Liver (tissue), 8 donors: ENCODE measurements at regions not wholly inside any gene's neighbourhood (a gene's known extent, or its start where the extent isn't known, plus 50 kb on each side); places are given as distances from the start of the nearest gene placed in this dataset.

ENCODE experiments used
- DNase-seq: peaks from one replicate; pipeline ENCODE4 v3.0.0-alpha.2; 2017; ENCODE audit warnings: low spot score
- H3K27ac ChIP-seq, 2 donors: one replicate each; pipeline ENCODE4 v1.7.0; 2013; ENCODE audit warnings: inconsistent platforms in 2 of 2, low read length in 2 of 2, control low read depth in 1 of 2, low read depth in 1 of 2, mild to moderate bottlenecking in 1 of 2
- H3K27me3 ChIP-seq, 4 donors: one replicate each; pipeline versions ENCODE4 v1.6.1 to v1.7.0; 2013; ENCODE audit warnings: low read length in 3 of 4, inconsistent platforms in 1 of 4, mild to moderate bottlenecking in 1 of 4, moderate library complexity in 1 of 4; ENCODE audit not compliant: control insufficient read depth in 4 of 4, insufficient read depth in 4 of 4
- H3K36me3 ChIP-seq, 4 donors: one replicate each; pipeline versions ENCODE4 v1.6.1 to v1.7.0; 2013; ENCODE audit warnings: low read length in 3 of 4, mild to moderate bottlenecking in 3 of 4, low read depth in 1 of 4, moderate library complexity in 1 of 4; ENCODE audit not compliant: control insufficient read depth in 4 of 4, insufficient read depth in 3 of 4
- H3K4me1 ChIP-seq, 4 donors: one replicate each; pipeline versions ENCODE4 v1.6.1 to v1.7.0; 2013; ENCODE audit warnings: low read length in 3 of 4, mild to moderate bottlenecking in 3 of 4, moderate library complexity in 1 of 4; ENCODE audit not compliant: control insufficient read depth in 4 of 4, insufficient read depth in 4 of 4
- H3K4me3 ChIP-seq, 3 donors: one replicate each; pipeline versions ENCODE4 v1.6.1 to v1.7.0; 2013; ENCODE audit warnings: low read length in 3 of 3, control low read depth in 1 of 3, low read depth in 1 of 3, mild to moderate bottlenecking in 1 of 3
- H3K9ac ChIP-seq, 2 donors: one replicate each; pipeline ENCODE4 v1.7.0; 2013; ENCODE audit warnings: low read length in 2 of 2, mild to moderate bottlenecking in 2 of 2, moderate library complexity in 2 of 2, control low read depth in 1 of 2, low read depth in 1 of 2
- H3K9me3 ChIP-seq, 4 donors: one replicate each; pipeline versions ENCODE4 v1.6.1 to v1.7.0; 2013; ENCODE audit warnings: low read length in 3 of 4; ENCODE audit not compliant: control insufficient read depth in 4 of 4
- ATF3 ChIP-seq: IDR thresholded peaks from 2 replicates; pipeline ENCODE4 v1.6.1; 2016; ENCODE audit warnings: antibody characterized with exemption
- CTCF ChIP-seq: fragments of 150-350 bp; IDR thresholded peaks from 2 replicates; pipeline ENCODE4 v1.5.1; 2017; ENCODE audit warnings: improper control_type of control experiment, low read depth, low read length; ENCODE audit not compliant: missing input control
- EGR1 ChIP-seq, 2 donors: IDR thresholded peaks; 2 replicates each; pipeline ENCODE4 v1.6.1; 2016 to 2018; ENCODE audit warnings: antibody characterized with exemption in 2 of 2, low read depth in 2 of 2
- FOXA1 ChIP-seq: IDR thresholded peaks from 2 replicates; pipeline ENCODE4 v1.6.1; 2016; ENCODE audit warnings: antibody characterized with exemption
- FOXA2 ChIP-seq: IDR thresholded peaks from 2 replicates; pipeline ENCODE4 v1.6.1; 2016; ENCODE audit warnings: antibody characterized with exemption
- GABPA ChIP-seq, 2 donors: IDR thresholded peaks in 1 of 2; conservative IDR thresholded peaks in 1 of 2; 2 replicates each; pipeline ENCODE4 v1.6.1; 2016; ENCODE audit warnings: antibody characterized with exemption in 2 of 2, mild to moderate bottlenecking in 1 of 2, moderate library complexity in 1 of 2
- HNF4A ChIP-seq, 2 donors: conservative IDR thresholded peaks; 2 replicates each; pipeline ENCODE4 v1.6.1; 2016; ENCODE audit warnings: antibody characterized with exemption in 2 of 2, mild to moderate bottlenecking in 2 of 2
- HNF4G ChIP-seq: IDR thresholded peaks from 2 replicates; pipeline ENCODE4 v1.6.1; 2016; ENCODE audit warnings: antibody characterized with exemption
- MAX ChIP-seq: IDR thresholded peaks from 2 replicates; pipeline ENCODE4 v1.6.1; 2016; ENCODE audit warnings: antibody characterized with exemption
- NR2F2 ChIP-seq: IDR thresholded peaks from 2 replicates; pipeline ENCODE4 v1.6.1; 2016; ENCODE audit warnings: antibody characterized with exemption
- REST ChIP-seq: IDR thresholded peaks from 2 replicates; pipeline ENCODE4 v1.6.1; 2016; ENCODE audit warnings: antibody characterized with exemption, mild to moderate bottlenecking
- RXRA ChIP-seq, 2 donors: IDR thresholded peaks; 2 replicates each; pipeline ENCODE4 v1.6.1; 2017 to 2018; ENCODE audit warnings: antibody characterized with exemption in 2 of 2, mild to moderate bottlenecking in 1 of 2
- SP1 ChIP-seq: IDR thresholded peaks from 2 replicates; pipeline ENCODE4 v1.6.1; 2018; ENCODE audit warnings: antibody characterized with exemption, mild to moderate bottlenecking
- TAF1 ChIP-seq: conservative IDR thresholded peaks from 2 replicates; pipeline ENCODE4 v1.6.1; 2016; ENCODE audit warnings: antibody characterized with exemption, mild to moderate bottlenecking
- YY1 ChIP-seq: IDR thresholded peaks from 2 replicates; pipeline ENCODE4 v1.6.1; 2016; ENCODE audit warnings: antibody characterized with exemption, mild to moderate bottlenecking
- WGBS: extraction: QIAGEN DNeasy Blood & Tissue Kit; methylation state at CpG from one replicate; pipeline ENCODE4 v1.1.7; 2013; 5-methylcytosine and 5-hydroxymethylcytosine counted together
- donor health status: healthy.
- donor health status: healthy.
- donor health status: healthy.
- donor health status: healthy.
- donor health status: healthy.

GRCh38 chr2:217026161-217026560, 166.3 kb upstream of the TNP1 start:
- Histone ChIP-seq H3K9ac (no peak overlapping the region), H3K27ac (no peak overlapping the region), H3K36me3 (no peaks in the 10 kb centered on the region), H3K27me3 (peaks cover 0 to 4% (median 0%) of the 10 kb centered on the region in 4 donors), H3K9me3 (no peaks in the 10 kb centered on the region), H3K4me3 (no peak overlapping the region), H3K4me1 (no peaks in the 10 kb centered on the region)
- 91% methylated on average over 5 of the region's 5 CpGs for whole genome bisulfite sequencing
- no peak for DNase-seq
- TF ChIP-seq TAF1, result no peak
- no peak for TF ChIP-seq YY1
- no peak for TF ChIP-seq RXRA (IDR thresholded peaks at IDR 0.05)
- TF ChIP-seq EGR1 (IDR thresholded peaks at IDR 0.05; ENCODE audit: low read depth in 2 of 2), result no peak
- TF ChIP-seq FOXA2, result no peak
- no peak for TF ChIP-seq REST
- no peak for TF ChIP-seq MAX
- no peak for TF ChIP-seq SP1
- no peak for TF ChIP-seq FOXA1
- no peak for TF ChIP-seq NR2F2
- TF ChIP-seq HNF4A (conservative IDR thresholded peaks at IDR 0.05), result no peak
- no peak for TF ChIP-seq ATF3
- TF ChIP-seq HNF4G, result no peak

DNA sequence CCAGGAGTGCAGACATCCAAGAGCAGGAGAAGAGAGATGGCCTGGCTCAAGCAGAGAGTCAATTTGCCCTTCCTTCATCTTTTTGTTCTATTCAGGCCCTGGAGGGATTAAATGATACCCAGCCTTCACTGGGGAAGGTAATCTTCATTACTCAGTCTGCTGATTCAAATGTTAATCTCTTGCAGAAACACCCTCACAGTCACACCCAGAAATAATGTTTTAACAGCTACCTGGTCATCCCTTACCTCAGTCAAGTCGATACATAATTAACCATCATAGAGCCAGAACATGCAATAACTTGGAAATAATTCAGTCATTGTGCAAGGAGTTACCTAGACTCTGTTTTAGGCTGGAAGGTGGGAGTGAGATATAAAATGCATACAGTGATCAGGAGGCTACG, 163.7 kb upstream of the TNP1 start:
- Histone ChIP-seq H3K9ac (no peak overlapping the region), H3K4me1 (no peaks in the 10 kb centered on the region), H3K4me3 (no peak overlapping the region), H3K36me3 (no peaks in the 10 kb centered on the region), H3K27me3 (no peaks in the 10 kb centered on the region), H3K9me3 (no peaks in the 10 kb centered on the region), H3K27ac (no peak overlapping the region)
- TF ChIP-seq NR2F2 (no peak), MAX (no peak), SP1 (no peak)
- WGBS, result 65% methylated on average over 2 of the region's 2 CpGs
- no peak for DNase-seq

GRCh38 chr2:217017456-217018252, 157.8 kb upstream of the TNP1 start:
- TF ChIP-seq SP1 (no peak), FOXA2 (no peak), ATF3 (no peak), YY1 (no peak), HNF4A (conservative IDR thresholded peaks at IDR 0.05) (no peak), HNF4G (no peak), CTCF (no peak), GABPA (IDR thresholded peaks at IDR 0.05 in 1 of 2, conservative IDR thresholded peaks at IDR 0.05 in 1 of 2) (no peak), MAX (no peak)
- H3K4me3 ChIP-seq, result no peak overlapping the region
- 86% methylated on average over 9 of the region's 9 CpGs for WGBS
- no peaks in the 10 kb centered on the region for H3K4me1 ChIP-seq
- H3K36me3 ChIP-seq, result no peaks in the 10 kb centered on the region
- H3K9ac ChIP-seq, result no peak overlapping the region
- no peaks in the 10 kb centered on the region for H3K27me3 ChIP-seq
- no peaks in the 10 kb centered on the region for H3K9me3 ChIP-seq
- no peak overlapping the region for H3K27ac ChIP-seq
- DNase-seq, result no peak
